SJSA1 (cell line): ENCODE measurements at regions not wholly inside any gene's neighbourhood (a gene's known extent, or its start where the extent isn't known, plus 50 kb on each side); places are given as distances from the start of the nearest gene placed in this dataset.
A peak's percentile ranks its signal among the peaks of the same experiment; 100 is the strongest.
"Not testable (repeated sequence)": the region's sequence is repeated elsewhere in the genome, so short reads cannot be mapped to it uniquely, and the experiment has no call there.

Experiments used
- DNase-seq, 2 experiments: peaks; one replicate each; pipeline ENCODE4 v3.0.0-alpha.2; 2015 to 2020; ENCODE audit warnings: low spot score in 2 of 2, low read depth in 1 of 2
- H3K27ac ChIP-seq: fragments of 250-450 bp; sonication (Bioruptor Pico); 2 replicates; pipeline ENCODE4 v1.5.1; 2020; ENCODE audit warnings: mild to moderate bottlenecking, moderate library complexity
- H3K27me3 ChIP-seq: fragments of 250-450 bp; sonication (Bioruptor Pico); replicated peaks from 2 replicates; pipeline ENCODE4 v1.5.1; 2020; ENCODE audit warnings: mild to moderate bottlenecking, moderate library complexity
- H3K36me3 ChIP-seq: fragments of 250-450 bp; sonication (Bioruptor Pico); 2 replicates; pipeline ENCODE4 v1.5.1; 2020; ENCODE audit warnings: mild to moderate bottlenecking
- H3K4me1 ChIP-seq: fragments of 250-450 bp; sonication (Bioruptor Pico); replicated peaks from 2 replicates; pipeline ENCODE4 v1.6.1; 2021; ENCODE audit warnings: mild to moderate bottlenecking
- H3K4me3 ChIP-seq: fragments of 250-450 bp; sonication (Bioruptor Pico); 2 replicates; pipeline ENCODE4 v1.5.1; 2020; ENCODE audit warnings: mild to moderate bottlenecking
- H3K9me3 ChIP-seq: fragments of 250-450 bp; sonication (Bioruptor Pico); replicated peaks from 2 replicates; pipeline ENCODE4 v1.5.1; 2020; ENCODE audit warnings: mild to moderate bottlenecking

- DNase-seq = no peak
- no peaks in the 10 kb centered on the region for H3K9me3 ChIP-seq
- H3K27me3 ChIP-seq = no peaks in the 10 kb centered on the region
- H3K36me3 ChIP-seq = no peaks in the 10 kb centered on the region
- peak overlapping the region; percentile 65 for H3K27ac ChIP-seq
- no peak overlapping the region for H3K4me3 ChIP-seq
- peaks cover 55% of the 10 kb centered on the region for H3K4me1 ChIP-seq
Observed at GRCh38 chr20:53866794-53867740, 203.3 kb downstream of the BCAS1 start.

GRCh38 chr20:53865901-53866793, 204.2 kb downstream of the BCAS1 start:
- Histone ChIP-seq H3K4me1 (peaks cover 48% of the 10 kb centered on the region), H3K27ac (peak overlapping the region; percentile 65), H3K9me3 (no peaks in the 10 kb centered on the region), H3K4me3 (no peak overlapping the region), H3K36me3 (no peaks in the 10 kb centered on the region), H3K27me3 (no peaks in the 10 kb centered on the region)
- DNase-seq = peak; percentile 66 to 90

GRCh38 chr20:53864765-53865683, 205.4 kb downstream of the BCAS1 start:
- DNase-seq, H3K27me3 ChIP-seq, H3K36me3 ChIP-seq, H3K9me3 ChIP-seq, H3K4me3 ChIP-seq: not testable (repeated sequence)
- Histone ChIP-seq H3K27ac (peak overlapping the region; percentile 65), H3K4me1 (peaks cover 38% of the 10 kb centered on the region)

- H3K36me3 ChIP-seq, H3K4me3 ChIP-seq, H3K27me3 ChIP-seq, H3K9me3 ChIP-seq, H3K27ac ChIP-seq: not testable (repeated sequence)
- peak in 1 of 2 experiments; percentile 36 for DNase-seq
- H3K4me1 ChIP-seq = peaks cover 31% of the 10 kb centered on the region
Observed at GRCh38 chr20:53863923-53864641, 206.3 kb downstream of the BCAS1 start.

GRCh38 chr20:53863535-53863922, 206.9 kb downstream of the BCAS1 start:
- not testable (repeated sequence) for DNase-seq, H3K36me3 ChIP-seq, H3K4me3 ChIP-seq, H3K9me3 ChIP-seq, H3K27me3 ChIP-seq, H3K27ac ChIP-seq
- peaks cover 31% of the 10 kb centered on the region for H3K4me1 ChIP-seq

- peaks cover 31% of the 10 kb centered on the region for H3K4me1 ChIP-seq
- H3K27me3 ChIP-seq, H3K4me3 ChIP-seq, H3K27ac ChIP-seq, H3K9me3 ChIP-seq, H3K36me3 ChIP-seq, DNase-seq: not testable (repeated sequence)
Observed at GRCh38 chr20:53863039-53863438, 207.4 kb downstream of the BCAS1 start.

GRCh38 chr20:53862490-53862889, 207.9 kb downstream of the BCAS1 start:
- peaks cover 26% of the 10 kb centered on the region for H3K4me1 ChIP-seq
- not testable (repeated sequence) for DNase-seq, H3K4me3 ChIP-seq, H3K9me3 ChIP-seq, H3K27ac ChIP-seq, H3K36me3 ChIP-seq, H3K27me3 ChIP-seq

GRCh38 chr20:53862136-53862397, 208.3 kb downstream of the BCAS1 start:
- H3K27me3 ChIP-seq, H3K36me3 ChIP-seq, DNase-seq, H3K9me3 ChIP-seq, H3K27ac ChIP-seq, H3K4me3 ChIP-seq: not testable (repeated sequence)
- peaks cover 24% of the 10 kb centered on the region for H3K4me1 ChIP-seq

GRCh38 chr20:53859684-53860083, 210.7 kb downstream of the BCAS1 start:
- Histone ChIP-seq H3K4me3 (no peak overlapping the region), H3K36me3 (no peaks in the 10 kb centered on the region), H3K27me3 (no peaks in the 10 kb centered on the region), H3K9me3 (no peaks in the 10 kb centered on the region), H3K27ac (no peak overlapping the region), H3K4me1 (peaks cover 8% of the 10 kb centered on the region)
- DNase-seq = no peak

GRCh38 chr20:53859009-53859408, 211.4 kb downstream of the BCAS1 start:
- H3K36me3 ChIP-seq, H3K27me3 ChIP-seq, H3K27ac ChIP-seq: not testable (repeated sequence)

GRCh38 chr20:53858516-53858915, 211.9 kb downstream of the BCAS1 start:
- DNase-seq, H3K36me3 ChIP-seq, H3K27ac ChIP-seq, H3K4me1 ChIP-seq, H3K4me3 ChIP-seq, H3K27me3 ChIP-seq, H3K9me3 ChIP-seq: not testable (repeated sequence)

More at GRCh38 chr20:53859009-53859408, 211.4 kb downstream of the BCAS1 start:
- H3K4me3 ChIP-seq, H3K9me3 ChIP-seq, DNase-seq, H3K4me1 ChIP-seq: not testable (repeated sequence)

GRCh38 chr20:53857723-53858236, 212.6 kb downstream of the BCAS1 start:
- H3K27me3 ChIP-seq = no peaks in the 10 kb centered on the region
- no peaks in the 10 kb centered on the region for H3K36me3 ChIP-seq
- H3K9me3 ChIP-seq = no peaks in the 10 kb centered on the region
- no peak for DNase-seq
- no peaks in the 10 kb centered on the region for H3K4me1 ChIP-seq
- H3K27ac ChIP-seq = no peak overlapping the region
- H3K4me3 ChIP-seq = no peak overlapping the region
